ENCODE measurements at regions not wholly inside any gene's neighbourhood (a gene's known extent, or its start where the extent isn't known, plus 50 kb on each side); places are given as distances from the start of the nearest gene placed in this dataset.

GRCh38 chr11:122512688-122513087, 142.8 kb upstream of the UBASH3B start:
- no peak overlapping the region for H2AFZ ChIP-seq (ENCODE audit: low read length)
- no peak overlapping the region for H4K5ac ChIP-seq (ENCODE audit: insufficient read length, low read depth, low read length)
- no peak overlapping the region for H3K23ac ChIP-seq (ENCODE audit: insufficient read length)
- POLR2A ChIA-PET (ENCODE audit: partially characterized antibody): no interaction called here
- 100% methylated on average over 2 of the region's 2 CpGs; no CpG with 5 or more reads in 1 of the 2 experiments for WGBS, 2 experiments (ENCODE audit: extremely low coverage in 1 of 2, insufficient coverage in 1 of 2, insufficient read length in 1 of 2, insufficient replicate concordance in 2 of 2, low coverage in 1 of 2, low lambda C conversion rate in 2 of 2, missing lambda C conversion rate in 1 of 2)
- CTCF ChIA-PET (ENCODE audit: partially characterized antibody): interaction anchor here (1.3 kb wide), 1 partner anchor 412 kb away, joined by 4 read pairs; no protein-coding TSS in a partner anchor
- H2BK15ac ChIP-seq (ENCODE audit: low read length): no peak overlapping the region
- no peak overlapping the region for H3K4me3 ChIP-seq (ENCODE audit: extremely low read depth in 1 of 4, insufficient read depth in 2 of 4, low read depth in 3 of 4, low read length in 4 of 4)
- H3K79me2 ChIP-seq (ENCODE audit: control insufficient read depth in 1 of 2, insufficient read depth in 2 of 2, low read length in 2 of 2): no peaks in the 10 kb centered on the region
- no peaks in the 10 kb centered on the region for H3K36me3 ChIP-seq (ENCODE audit: control insufficient read depth in 2 of 4, insufficient read depth in 4 of 4, low read length in 3 of 4)
- H3K79me1 ChIP-seq (ENCODE audit: low read depth, low read length): no peaks in the 10 kb centered on the region; the same call in 1 of the 2 replicates
- H3K4me1 ChIP-seq (replicated peaks in 1 of 4; ENCODE audit: control insufficient read depth in 3 of 4, insufficient read depth in 4 of 4, low read length in 3 of 4): no peaks in the 10 kb centered on the region
- no peak overlapping the region for H4K91ac ChIP-seq (replicated peaks; ENCODE audit: insufficient read length, low read length)
- no peak overlapping the region for H3K14ac ChIP-seq (ENCODE audit: insufficient read length)
- no peak overlapping the region for H3K4me2 ChIP-seq (ENCODE audit: insufficient read depth in 1 of 2, low read depth in 2 of 2, low read length in 2 of 2)
- no peak overlapping the region for H3K18ac ChIP-seq (ENCODE audit: extremely low read depth, low read length)
- no peak for DNase-seq (ENCODE audit: low read depth in 1 of 2, low spot score in 2 of 2)
- H3K27me3 ChIP-seq (replicated peaks in 1 of 4; ENCODE audit: control insufficient read depth in 3 of 4, extremely low read depth in 1 of 4, insufficient read depth in 3 of 4, low read length in 3 of 4): no peaks in the 10 kb centered on the region
- H2BK120ac ChIP-seq (replicated peaks; ENCODE audit: low read depth, low read length): no peak overlapping the region
- no peaks in the 10 kb centered on the region for H4K20me1 ChIP-seq (replicated peaks in 1 of 2; ENCODE audit: control insufficient read depth in 1 of 2, insufficient read depth in 2 of 2, low read length in 2 of 2)
- H3K27ac ChIP-seq (ENCODE audit: low read depth, low read length): no peak overlapping the region
- H3K9ac ChIP-seq (replicated peaks in 1 of 4; ENCODE audit: extremely low read depth in 1 of 4, low read depth in 3 of 4, low read length in 3 of 4): no peak overlapping the region
- FAIRE-seq: no peak
- H3K4ac ChIP-seq (replicated peaks; ENCODE audit: insufficient read length, low read depth, low read length): no peak overlapping the region
- no peak overlapping the region for H2BK5ac ChIP-seq (ENCODE audit: low read depth, low read length)
- no peak overlapping the region for H3K56ac ChIP-seq (replicated peaks; ENCODE audit: insufficient read length, low read depth, low read length)
- H2AK5ac ChIP-seq (ENCODE audit: low read depth, low read length): no peak overlapping the region
- no peak overlapping the region for H2BK12ac ChIP-seq (ENCODE audit: low read depth, low read length)
- H3K23me2 ChIP-seq (ENCODE audit: low read depth, low read length): no peaks in the 10 kb centered on the region
- H2BK20ac ChIP-seq (ENCODE audit: low read length): no peak overlapping the region
- no peak overlapping the region for H4K8ac ChIP-seq (ENCODE audit: extremely low read depth, insufficient read depth, low read length)
- no peaks in the 10 kb centered on the region for H3K9me3 ChIP-seq (ENCODE audit: insufficient read depth in 2 of 2, low read depth in 1 of 2, low read length in 1 of 2)
- TF ChIP-seq MAX (IDR thresholded peaks at IDR 0.05): no peak
- no peak for TF ChIP-seq TBP (IDR thresholded peaks at IDR 0.05; ENCODE audit: low read depth, low read length)
- TF ChIP-seq TEAD4 (IDR thresholded peaks at IDR 0.05; ENCODE audit: low read depth, low read length): no peak
- TF ChIP-seq USF2 (IDR thresholded peaks at IDR 0.05; ENCODE audit: low read length): no peak
- no peak for TF ChIP-seq SP1 (IDR thresholded peaks at IDR 0.05; ENCODE audit: low read depth, low read length)
- TF ChIP-seq FOSL1 (IDR thresholded peaks at IDR 0.05; ENCODE audit: insufficient read depth, low read depth, low read length): no peak
- TF ChIP-seq HDAC2 (IDR thresholded peaks at IDR 0.05; ENCODE audit: borderline replicate concordance in 1 of 2, low read depth in 2 of 2, low read length in 2 of 2): no peak
- no peak for TF ChIP-seq GABPA (IDR thresholded peaks at IDR 0.05; ENCODE audit: borderline replicate concordance, insufficient read depth, low read length)
- no peak for TF ChIP-seq KDM5A (IDR thresholded peaks at IDR 0.05; ENCODE audit: low read length)
- no peak for TF ChIP-seq EZH2 (IDR thresholded peaks at IDR 0.05; ENCODE audit: low read depth, low read length, severe bottlenecking)
- no peak for TF ChIP-seq BCL11A (IDR thresholded peaks at IDR 0.05; ENCODE audit: low read depth in 2 of 2, low read length in 2 of 2)
- no peak for TF ChIP-seq CBX5 (IDR thresholded peaks at IDR 0.05; ENCODE audit: low read depth, low read length)

Data from H1 (cell line).